GM21717 (cell line): ENCODE measurements at regions not wholly inside any gene's neighbourhood (a gene's known extent, or its start where the extent isn't known, plus 50 kb on each side); places are given as distances from the start of the nearest gene placed in this dataset.

ENCODE experiments used
- ATAC-seq: cut with Tn5 transposase; IDR thresholded peaks from one replicate; pipeline ENCODE4 v1.9.1; 2021; ENCODE audit warnings: mild to moderate bottlenecking, moderate library complexity; ENCODE audit not compliant: unreplicated experiment

GRCh38 chr10:58885146-58885545 is 291.3 kb upstream of the PHYHIPL start:
- ATAC-seq = no peak

DNA sequence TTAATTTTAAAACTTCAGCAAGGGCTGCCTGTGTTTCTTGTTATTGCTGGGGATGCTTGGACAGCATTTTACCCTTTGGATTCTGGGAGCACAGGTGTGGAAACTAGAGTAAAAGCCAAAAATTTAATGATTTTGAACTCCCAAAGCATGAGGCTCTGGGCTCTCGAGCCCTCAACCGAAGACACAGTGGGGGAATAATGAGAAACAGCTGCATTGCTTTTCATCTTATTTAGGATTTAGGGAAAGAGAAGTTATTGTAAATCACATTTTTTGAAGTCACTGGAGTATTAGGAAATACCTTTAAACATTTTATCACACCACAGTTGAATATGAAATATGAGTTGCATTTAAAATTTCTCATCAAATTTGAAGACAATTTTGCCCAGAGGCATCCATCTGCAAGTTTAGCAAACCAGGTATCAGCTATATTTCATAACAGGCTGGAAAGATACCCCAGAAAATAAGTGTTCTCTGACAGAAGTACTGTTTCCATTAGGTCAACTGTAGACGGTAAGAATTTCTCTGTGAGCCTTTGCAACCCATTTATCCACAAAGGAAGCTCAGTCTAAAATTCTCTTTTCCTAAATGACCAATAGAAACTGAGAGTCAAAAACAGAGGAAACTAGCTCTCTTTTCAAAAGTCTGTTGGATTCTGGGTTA is 290.6 kb upstream of the PHYHIPL start:
- no peak for ATAC-seq

DNA sequence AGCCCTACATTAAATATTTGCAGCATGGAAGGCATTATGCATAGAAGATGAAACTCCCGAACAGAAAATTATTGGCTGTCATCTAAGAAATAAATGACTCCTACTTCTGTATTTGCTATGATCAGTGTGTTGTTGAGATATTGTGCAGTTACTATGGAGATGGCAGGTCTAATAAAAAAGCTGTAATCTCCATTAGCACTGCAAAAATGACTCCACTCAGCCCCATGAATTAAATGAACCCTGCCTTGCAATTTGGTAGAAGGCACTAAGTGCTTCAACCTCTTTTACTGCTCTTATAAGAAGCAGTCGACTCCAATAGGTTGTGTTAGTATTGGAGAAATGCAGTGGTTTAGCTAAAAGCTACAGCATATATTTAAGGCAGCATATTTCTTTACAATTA is 290.0 kb upstream of the PHYHIPL start:
- ATAC-seq = no peak

DNA sequence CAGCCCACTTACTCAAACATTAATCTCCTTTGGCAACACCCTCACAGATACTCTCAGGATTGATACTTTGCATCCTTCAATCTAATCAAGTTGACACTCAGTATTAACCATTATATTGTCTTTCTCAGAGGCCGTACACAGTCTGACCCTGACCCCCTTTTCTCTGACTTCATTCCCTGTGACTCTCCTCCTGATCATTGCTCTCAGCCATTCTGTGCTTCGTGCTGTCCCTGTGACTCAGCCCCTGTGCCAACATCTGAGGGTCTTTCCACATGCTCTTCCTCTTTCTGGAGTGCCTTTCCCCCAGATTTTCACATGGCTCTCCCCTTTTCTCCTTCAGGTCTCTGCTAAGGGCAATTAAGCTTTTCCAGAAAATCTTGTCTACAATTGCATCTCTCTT is 289.0 kb upstream of the PHYHIPL start:
- no peak for ATAC-seq

DNA sequence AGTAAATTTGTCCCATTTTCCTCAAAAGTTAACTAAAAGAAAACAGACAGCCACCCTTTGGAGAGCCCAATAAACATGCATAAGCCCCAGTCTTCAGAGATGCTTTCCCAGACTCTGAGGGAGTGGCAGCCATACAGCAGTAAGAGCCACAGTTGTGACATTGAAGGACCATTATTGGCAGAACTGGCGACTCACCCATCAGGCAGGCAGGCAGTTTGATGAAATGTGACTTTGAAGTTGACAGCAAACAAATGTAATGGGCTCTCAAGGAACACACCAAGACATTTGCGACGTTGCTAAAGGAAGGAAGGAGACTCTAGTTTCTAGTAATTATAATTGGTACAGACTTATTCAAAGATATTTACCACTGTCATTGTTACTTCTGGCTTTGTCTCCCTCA is 287.5 kb upstream of the PHYHIPL start:
- ATAC-seq = no peak

- ATAC-seq = no peak
Observed at GRCh38 chr10:58892031-58892531, 284.4 kb upstream of the PHYHIPL start.

DNA sequence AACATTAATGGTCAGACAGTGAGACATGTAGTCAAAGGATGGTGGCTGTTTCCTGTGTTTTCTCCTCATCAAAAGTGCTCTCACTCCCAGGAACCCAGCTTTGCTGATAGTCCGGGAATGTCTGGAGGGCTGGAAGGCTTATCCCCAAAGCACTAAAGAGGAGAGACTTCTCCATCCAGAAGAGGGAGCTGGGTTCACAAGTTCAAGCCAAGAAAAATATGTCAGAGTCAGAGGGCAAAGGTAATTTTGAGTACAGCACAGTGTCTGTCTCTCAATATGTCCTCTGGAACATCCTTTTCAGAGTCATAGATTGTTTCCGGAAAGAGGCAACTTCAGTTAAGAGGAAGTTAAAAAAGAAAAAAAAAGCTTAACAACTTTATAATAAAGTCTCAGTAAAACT is 281.5 kb upstream of the PHYHIPL start:
- no peak for ATAC-seq

DNA sequence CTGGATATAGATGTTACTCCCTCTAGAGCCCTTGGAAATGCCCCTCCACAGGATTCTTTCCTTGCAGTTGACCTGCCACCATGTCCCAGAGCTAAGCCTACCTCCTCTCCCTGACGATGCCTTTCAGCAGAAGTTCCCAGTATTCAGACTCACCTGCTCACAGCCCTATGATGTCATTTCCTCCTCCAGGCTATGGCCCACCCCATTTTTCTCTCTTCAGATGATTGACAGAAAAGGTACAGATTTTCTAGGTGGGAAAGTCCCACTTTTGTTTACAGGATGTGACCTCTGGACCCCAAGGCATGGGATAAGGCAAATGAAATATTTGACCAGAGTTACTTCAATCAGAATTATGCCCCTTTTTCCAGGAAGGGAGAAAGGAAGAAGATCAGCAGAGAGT is 280.2 kb upstream of the PHYHIPL start:
- no peak for ATAC-seq

DNA sequence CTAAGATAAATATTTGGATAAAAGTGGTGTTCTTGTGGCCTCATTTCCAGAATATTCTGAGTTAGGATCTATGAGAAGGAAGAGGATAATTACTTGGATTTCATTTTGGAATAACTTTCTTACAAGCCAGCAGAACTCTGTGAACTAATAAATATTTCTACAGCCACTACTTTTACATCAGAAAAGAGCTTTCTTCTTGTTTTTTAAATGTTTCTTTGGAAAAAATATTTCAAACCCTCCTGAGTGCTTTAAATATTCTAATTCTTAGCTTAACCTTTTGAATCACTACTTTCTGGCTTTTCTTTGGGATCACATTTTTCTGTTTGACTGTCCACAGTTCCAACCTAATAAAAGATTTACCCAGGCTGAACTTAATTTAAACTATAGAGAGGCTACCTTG is 279.2 kb upstream of the PHYHIPL start:
- ATAC-seq = no peak

DNA sequence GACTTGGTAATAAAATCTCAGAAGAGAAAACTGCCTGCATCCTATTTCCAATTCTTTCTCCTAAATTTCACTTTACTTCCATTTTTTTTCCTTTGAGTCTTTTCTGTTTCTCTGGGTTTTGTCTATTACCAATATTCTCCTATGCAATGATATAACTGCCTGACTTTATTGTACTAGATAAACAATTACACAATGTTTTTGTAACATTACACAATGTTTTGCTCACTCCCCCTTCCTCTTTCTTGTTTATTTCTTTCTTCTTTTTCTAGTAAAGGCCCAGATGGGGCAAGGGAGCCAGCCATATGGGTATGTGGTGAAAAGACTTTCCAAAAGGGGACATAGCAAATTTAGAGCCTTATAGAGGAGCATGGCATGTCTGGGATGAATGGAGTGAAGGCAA is 278.7 kb upstream of the PHYHIPL start:
- ATAC-seq = no peak

- ATAC-seq = no peak
Observed at GRCh38 chr10:58898854-58899573, 277.4 kb upstream of the PHYHIPL start.

- ATAC-seq = no peak
Observed at GRCh38 chr10:58901092-58901646, 275.3 kb upstream of the PHYHIPL start.

DNA sequence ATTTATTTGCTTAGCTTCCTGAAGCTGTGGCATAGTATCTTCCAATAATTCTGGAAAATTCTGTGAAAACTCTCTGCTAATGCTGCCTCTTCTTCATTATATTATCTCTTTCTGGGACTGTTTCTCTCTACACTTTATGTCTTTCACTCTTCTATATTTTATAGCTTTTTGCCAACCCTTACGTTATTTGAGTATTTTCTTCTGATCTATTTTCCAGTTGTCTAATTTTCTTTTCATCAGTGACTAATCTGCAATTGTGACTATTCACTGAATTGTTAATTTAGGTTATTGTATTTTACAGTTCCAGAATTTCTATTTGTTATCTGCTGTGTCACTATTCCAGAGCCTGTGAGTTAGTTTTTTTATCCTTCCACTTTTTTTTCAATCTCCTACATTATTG is 273.4 kb upstream of the PHYHIPL start:
- no peak for ATAC-seq

DNA sequence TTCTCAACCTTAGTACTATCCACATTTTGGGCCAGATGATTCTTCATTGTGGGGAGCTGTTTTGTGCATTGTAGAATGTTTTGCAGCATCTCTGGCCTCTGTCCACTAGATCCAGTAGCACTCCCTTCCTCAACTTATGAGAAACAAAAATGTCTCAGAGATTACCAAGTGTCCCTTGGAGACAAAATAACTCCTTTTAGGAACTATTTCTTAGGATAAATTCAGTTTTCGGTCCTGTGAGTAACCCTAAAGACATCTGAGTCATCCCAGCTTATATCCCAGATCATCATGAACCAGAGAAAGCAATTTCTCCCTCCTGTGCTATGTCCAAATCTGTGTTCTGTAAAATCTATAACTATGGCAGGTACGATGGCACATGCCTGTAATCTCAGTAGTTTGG is 266.6 kb upstream of the PHYHIPL start:
- ATAC-seq = no peak

DNA sequence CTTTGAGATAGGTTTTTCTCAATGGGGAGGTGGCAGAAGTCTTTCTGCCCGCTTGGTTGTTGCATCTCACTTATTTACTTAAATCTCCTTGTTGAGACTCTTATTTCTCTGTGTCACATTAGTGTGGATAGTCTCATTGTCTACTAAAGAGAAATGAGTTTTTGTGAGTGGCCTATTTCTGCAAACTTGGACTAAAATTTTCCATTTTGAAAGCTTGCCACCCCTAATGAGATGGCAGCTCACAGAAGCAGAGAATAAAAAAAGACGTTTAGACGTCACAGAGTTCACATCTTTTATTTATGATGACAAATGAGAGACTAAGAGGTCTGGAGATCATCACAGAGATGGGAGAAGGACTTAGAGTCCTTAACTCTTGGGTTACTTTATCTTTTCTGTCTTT is 262.7 kb upstream of the PHYHIPL start:
- ATAC-seq = no peak

DNA sequence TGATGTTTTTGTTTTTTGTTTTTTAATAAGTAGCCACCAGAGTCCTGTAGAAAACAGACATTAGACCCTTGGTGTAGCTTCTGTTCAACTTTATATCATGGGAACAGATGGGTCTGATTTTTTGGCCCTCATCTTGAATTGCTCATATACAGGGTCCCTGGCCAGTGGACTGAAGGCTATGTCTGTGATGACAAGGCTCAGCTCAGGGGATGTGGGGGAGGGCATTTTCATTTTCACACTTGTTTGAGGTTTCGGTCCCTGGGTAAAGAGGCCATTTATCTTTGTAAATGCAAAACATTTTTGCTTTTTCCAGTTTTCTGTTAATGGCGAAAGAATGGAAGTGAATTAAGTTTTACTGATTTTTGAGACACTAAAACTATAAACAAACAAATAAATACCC is 257.6 kb upstream of the PHYHIPL start:
- ATAC-seq = no peak

DNA sequence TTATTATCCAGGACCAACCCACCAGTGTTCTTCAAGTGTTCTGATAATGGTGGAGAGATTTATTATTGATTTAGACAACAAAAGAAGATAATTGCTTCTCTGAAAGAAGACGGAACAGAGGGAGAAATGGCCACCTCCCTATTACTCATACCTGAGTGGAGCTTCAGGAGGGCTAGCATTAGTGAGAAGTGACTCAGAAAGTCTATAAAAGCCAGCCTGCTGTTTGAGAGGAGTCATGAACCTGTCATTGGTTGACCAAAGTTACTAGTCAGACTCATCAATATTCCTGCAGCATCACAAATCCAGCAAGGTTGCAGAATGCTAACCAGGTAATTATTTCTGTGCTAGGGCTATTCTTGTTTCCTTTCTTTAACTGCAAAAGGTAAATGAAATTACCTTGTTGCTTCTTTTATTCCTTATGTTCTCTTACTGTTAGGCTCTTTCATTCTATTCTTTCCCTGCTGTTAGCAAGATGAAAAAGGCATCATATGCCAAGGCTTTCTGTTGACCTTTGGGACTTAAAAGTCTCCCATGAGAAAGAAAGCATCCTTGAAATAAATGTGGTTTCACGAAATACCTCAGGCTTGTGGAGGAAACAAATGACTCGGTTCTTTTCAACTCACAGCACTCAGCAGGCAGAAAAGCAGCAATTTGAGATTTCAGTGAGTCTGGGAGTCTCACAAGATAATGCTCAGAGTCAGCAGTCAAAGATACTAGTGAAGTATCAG is 256.4 kb upstream of the PHYHIPL start:
- ATAC-seq = no peak

DNA sequence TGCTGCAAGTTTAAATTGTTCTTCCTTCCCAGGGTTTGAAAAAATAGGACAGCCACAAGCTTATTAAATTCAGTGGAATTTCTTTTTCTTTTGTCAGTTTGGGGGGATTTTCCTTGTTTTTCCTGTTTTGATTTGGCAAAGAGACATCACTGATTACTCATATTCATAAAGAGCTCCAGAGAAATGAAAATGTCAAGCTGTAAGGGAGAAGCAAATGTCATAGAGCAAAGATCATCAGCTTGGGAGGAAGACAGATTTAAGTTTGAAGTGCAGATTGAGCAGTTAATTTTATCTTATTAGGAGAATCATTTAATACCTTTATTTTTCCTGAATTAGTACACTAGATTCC is 255.8 kb upstream of the PHYHIPL start:
- no peak for ATAC-seq

DNA sequence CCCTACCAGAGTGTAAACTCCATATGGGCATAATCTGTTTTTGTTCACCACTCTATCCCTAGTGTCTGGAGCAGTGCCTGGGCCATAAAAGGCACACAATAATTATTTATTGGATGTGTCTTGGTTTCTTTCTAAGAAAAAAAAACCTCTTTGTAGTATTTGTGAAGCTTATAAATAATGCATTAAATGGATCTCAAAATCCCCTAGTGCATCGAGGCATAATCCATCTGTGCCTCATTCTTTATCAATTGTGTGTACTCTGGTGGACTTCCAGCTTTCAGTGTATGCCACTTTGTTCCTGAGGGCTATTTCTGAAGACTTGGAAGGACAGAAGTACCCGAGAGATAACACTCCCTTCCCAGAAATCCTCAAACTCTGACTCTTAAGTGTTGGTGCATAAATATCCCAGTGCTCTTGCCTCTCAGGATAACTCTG is 255.0 kb upstream of the PHYHIPL start:
- no peak for ATAC-seq

- no peak for ATAC-seq
Observed at GRCh38 chr10:58925381-58925780, 251.1 kb upstream of the PHYHIPL start.

DNA sequence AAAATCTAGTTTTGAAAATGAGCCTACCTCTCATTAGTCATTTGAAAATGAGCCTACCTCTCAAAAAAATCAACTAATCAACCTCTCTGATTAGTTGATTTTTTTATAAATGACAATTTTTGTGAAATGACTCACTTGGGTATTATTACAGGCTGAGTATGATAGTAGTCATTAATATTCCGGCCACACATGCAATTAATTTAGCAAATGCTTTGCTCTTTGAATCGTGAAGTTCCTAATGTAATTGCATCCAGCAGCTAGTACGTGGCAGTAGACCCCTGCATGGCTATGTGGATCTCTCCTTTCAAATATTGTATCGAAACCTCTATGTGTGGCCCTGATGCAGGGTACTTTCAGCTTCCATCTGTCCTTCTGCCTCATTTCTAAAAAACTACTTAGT is 245.9 kb upstream of the PHYHIPL start:
- ATAC-seq = no peak

GRCh38 chr10:58932126-58932525 is 244.3 kb upstream of the PHYHIPL start:
- ATAC-seq = no peak
